Umbilical cord (tissue), 1 donor: ENCODE measurements at regions not wholly inside any gene's neighbourhood (a gene's known extent, or its start where the extent isn't known, plus 50 kb on each side); places are given as distances from the start of the nearest gene placed in this dataset.

Experiments
- DNase-seq: peaks from one replicate; pipeline ENCODE4 v3.0.0-alpha.2; 2015; ENCODE audit warnings: low spot score

- no peak for DNase-seq
Observed at GRCh38 chr17:77880711-77881450, 77.6 kb upstream of the TNRC6C start.

DNA sequence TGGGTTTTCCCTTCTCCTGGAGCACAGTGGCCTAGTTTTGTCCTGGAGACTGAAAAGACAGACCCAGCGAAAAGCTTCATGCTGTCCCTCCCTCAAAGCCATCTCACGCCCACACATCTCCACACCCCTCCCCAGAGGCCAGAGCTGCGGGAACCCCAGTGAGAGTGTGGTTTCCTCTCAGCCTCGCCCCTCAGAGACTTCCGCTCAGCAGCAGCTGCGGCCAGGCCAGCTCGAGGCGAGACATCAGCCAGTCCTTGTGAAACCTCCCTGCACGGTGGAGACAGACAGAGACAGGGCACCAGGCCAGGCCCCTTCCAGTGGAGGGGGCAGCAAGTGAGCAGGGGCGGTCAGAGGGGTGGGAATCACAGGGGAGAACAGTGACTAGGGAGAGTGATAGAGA lies 77.0 kb upstream of the TNRC6C start:
- DNase-seq = peak; percentile 89

- DNase-seq = no peak
Observed at GRCh38 chr17:77882040-77882439, 76.5 kb upstream of the TNRC6C start.

DNA sequence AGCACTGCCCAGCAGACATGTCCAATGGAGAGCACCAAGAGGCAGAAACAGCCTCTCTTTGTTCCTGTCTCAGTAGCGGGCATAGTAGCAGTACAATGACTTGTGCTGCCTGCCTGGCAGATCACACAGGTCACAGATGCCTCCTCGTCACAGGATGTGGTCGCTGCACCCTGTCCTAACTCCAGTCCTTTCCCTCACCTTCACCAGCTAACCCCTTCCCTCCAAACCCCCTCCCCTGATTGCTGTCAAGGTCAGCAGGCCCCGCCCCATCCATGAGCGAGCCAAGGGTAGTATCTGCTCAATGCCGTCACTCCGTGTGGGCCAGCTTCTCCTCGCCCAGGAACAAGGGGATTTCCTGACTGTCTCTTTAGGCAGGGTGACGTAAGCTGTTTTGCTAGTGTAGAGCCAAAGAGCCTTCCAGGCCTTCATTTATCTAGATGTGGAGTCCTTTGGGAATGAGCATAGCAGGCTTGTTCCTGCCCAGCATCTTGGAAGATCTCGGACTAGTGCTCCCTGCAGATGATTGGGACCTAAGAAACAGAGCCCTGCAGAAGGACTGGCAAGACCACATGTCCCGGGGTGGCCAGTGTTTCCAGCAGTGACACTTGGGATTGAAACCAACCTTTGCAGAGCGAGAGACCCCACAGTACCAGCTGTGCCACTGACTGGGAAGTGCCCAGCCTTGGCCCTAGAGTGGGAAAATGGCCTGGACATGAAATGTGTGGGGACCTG lies 75.9 kb upstream of the TNRC6C start:
- peak; percentile 83 for DNase-seq

DNA sequence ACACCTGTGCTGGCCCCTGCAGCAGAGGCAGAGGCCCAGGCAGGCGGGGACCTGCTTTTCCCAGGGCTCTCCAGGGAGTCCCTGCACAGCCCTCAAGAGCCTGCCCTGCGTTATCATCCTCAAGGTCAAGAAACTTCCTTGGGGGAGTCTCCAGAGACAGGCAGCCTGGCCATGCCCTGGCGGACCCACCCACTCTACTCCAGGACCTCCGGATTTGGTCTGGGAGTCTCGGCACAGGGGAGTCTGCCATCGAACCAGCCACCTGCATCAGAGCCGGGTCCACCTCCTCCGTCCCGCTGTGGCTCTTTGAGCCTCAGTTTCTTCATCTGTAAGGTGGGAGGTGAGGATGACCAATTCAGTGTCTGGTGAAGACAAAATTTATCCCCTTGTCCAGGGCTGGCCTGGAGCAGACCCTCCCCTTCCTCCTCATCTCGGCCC lies 75.3 kb upstream of the TNRC6C start:
- no peak for DNase-seq

GRCh38 chr17:77884019-77884418 lies 74.5 kb upstream of the TNRC6C start:
- peak; percentile 71 for DNase-seq

DNA sequence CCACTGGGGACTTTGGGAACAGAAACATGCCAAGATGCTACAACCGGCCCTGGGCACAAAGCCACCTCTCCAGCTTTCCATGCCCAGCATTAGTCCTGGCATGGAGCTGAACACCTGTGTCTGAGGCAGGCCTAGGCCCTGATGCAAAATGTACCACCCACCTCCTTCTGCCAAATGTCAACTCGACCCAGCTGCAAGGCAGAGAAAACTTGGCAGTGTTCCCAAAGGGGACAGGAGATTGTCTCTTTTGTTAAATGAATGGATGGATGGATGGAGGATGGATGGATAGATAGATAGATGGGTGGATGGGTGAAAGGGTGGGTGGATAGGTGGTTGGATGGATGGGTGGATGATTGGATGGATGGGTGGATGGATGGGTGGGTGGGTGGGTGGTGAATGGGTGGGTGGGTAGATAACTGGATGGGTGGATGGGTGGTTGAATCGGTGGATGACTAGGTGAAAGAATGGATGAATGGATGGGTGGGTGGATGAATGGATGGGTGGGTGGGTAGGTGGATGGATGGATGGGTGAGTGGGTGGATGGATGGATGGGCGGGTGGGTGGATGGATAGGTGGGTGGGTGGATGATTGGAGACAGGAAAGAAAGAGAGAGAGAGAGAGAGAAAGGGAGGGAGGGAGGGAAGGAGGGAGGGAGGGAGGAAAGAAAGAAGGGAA lies 73.4 kb upstream of the TNRC6C start:
- DNase-seq = no peak

DNA sequence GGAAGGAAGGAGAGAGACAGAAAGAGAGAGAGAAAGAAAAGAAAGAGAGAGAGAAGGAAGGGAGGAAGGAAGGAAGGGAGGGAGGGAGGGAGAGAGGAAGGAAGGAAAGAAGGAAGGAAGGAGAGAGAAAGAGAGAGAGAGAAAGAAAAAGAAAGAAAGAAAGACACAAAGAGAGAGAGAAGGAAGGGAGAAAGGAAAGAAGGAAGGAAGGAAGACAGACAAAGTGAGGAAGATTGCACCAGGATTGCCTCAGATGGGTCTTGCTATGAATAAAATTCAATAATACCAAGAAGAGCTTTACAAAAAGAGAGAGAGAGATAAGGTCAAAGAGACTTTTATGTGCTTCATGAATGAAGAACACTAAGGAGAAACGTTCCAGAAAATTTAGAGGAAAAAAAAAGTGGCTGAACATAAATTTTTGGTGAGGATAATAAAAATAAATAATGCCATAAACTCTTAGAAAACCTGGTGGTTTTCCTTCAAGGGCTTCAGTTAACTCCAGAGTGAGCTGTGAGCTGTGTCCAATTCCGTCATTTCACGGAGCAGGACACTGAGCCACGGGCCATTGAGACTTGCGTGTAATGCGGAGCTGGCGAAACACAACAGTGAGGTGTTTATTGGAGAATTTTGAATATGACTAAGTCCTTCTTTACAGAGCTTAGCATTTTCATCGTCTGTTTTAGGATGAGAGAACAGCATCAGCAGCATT lies 72.7 kb upstream of the TNRC6C start:
- DNase-seq = no peak

- no peak for DNase-seq
Observed at GRCh38 chr17:77886387-77886728, 72.1 kb upstream of the TNRC6C start.

DNA sequence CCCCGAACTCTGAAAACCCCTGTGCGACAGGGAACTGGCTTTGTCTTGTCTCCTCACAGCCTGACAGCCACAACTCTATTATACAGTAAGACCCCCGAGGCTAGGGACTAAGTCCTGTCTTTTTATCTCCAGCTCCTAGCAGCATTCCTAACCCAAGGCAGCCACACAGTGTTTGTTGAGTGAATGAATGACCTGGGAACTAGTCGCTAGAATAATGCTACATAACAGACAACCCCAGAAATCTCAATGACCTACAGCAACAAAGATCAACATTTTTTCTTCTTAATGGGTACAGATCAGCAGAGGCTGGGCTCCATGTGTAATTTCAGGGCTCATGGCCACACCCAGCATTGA lies 71.4 kb upstream of the TNRC6C start:
- DNase-seq = no peak

- peak; percentile 73 for DNase-seq
Observed at GRCh38 chr17:77887464-77888241, 70.8 kb upstream of the TNRC6C start.

DNA sequence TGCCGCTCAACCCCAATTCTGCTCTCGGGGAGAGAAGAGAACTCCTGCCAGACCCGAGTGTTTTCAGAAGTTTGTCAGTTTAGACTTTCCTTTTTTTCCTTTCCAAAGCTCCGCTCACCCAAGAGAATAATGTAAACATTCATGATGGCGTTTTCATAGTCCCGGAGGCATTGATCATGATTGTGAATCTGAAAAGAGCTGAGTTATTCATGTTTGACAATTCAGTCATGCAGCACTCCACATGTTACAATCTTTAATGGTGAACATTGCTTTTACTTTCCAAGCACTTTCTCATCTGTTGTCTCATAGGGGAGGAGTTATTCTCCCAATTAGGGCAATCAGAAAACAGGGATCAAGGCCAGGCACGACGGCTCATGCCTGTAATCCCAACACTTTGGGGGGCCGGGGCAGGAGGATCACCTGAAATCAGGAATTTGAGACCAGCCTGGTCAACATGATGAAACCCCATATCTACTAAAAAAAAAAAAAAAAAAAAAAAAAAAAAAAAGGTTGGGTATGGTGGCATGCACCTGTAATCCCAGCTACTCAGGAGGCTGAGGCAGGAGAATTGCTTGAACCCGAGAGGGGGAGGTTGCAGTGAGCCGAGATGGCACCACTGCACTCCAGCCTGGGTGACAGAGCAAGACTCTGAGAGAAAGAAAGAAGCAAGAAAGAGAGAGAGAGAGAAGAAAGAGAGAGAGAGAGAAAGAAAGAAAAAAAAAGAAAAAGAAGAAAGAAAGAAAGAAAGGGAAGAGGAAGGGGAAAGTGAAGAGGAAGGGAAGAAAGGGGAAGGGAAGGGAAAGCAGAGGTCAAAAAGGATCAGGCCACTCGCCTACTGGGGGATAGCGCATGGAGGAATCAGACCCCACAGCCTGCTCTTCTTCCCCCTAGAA lies 70.0 kb upstream of the TNRC6C start:
- DNase-seq = no peak

DNA sequence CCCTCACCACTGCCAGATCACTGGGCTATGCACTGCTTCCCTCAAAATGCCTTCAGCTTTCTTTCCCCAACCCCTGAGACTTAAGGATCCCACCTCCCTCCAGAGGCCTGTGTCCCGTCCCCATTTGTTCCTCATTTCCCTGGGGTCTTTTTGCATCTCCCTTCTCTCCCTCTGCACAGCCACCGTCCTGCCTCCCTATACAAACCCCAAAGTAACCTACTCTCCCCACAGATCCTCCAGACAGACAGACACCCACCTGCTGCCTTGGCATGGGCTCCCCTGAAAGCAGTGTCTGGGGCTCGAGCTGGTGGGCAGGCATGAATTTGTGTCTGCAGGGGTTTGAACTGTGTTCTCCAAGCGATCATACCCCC lies 69.4 kb upstream of the TNRC6C start:
- DNase-seq = no peak

DNA sequence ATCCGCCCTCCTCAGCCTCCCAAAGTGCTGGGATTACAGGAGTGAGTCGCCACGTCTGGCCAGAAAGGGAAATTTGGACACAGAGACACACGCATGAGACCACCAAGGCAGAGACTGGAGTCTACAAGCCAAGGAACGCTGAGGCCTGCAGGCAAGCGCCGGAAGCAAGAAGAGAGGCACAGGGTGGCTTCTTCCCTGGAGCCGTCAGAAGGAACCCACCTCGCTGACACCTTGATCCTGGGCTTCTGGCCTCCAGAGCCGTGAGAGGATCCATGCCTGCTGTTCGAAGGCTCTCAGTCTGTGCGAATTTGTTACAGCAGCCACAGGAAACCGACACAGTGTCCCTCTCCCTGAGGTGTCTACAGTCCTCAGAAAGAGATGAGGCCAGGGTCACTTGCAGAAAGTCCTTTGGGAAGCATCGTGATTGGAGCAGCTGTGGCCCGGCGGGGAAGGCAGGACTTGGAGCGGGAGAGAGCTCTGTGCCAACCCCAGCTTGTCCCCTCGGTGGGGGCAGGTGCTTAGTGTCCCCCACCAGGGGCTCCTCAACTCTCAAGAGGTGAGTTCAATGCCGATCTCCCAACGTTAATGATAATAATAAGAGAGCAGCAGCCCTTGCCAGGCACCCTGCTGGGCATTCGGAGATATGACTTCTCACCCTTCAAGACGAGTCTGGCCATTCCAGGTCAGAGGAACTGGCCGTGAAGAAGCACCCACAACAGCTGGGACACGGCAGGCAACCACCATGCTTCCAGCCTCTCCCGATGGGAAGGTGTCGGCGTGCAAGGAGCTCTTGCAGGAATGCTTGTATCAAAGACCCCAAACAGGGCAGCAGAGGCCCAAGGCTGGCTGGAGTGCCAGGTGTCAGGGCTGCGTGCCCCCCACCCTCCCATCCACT lies 68.4 kb upstream of the TNRC6C start:
- DNase-seq = no peak

- no peak for DNase-seq
Observed at GRCh38 chr17:77890771-77891170, 67.7 kb upstream of the TNRC6C start.

GRCh38 chr17:77891602-77892001 lies 66.9 kb upstream of the TNRC6C start:
- DNase-seq = no peak

DNA sequence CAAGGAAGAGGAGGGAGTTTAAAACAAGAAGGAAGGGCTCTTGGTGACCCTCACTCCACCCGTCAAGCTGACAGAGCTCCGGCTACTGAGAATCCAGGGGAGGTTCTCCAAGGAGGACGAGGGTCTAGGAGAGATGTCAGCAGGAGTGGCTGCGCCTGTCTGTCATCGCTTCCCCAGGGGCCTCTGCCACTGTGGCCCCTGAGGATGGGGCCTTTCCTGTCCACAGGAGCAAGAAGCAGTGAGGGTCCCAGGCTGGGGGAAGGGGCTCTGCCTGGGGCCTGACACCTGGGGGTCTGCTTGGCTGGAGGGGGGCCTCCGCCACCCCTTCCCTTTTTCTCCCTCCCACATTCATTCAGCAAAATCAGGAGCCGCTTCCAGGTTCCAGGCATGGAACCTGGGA lies 66.5 kb upstream of the TNRC6C start:
- no peak for DNase-seq

GRCh38 chr17:77892469-77893143 lies 65.9 kb upstream of the TNRC6C start:
- no peak for DNase-seq
